ENCODE measurements at regions not wholly inside any gene's neighbourhood (a gene's known extent, or its start where the extent isn't known, plus 50 kb on each side); places are given as distances from the start of the nearest gene placed in this dataset.

DNA sequence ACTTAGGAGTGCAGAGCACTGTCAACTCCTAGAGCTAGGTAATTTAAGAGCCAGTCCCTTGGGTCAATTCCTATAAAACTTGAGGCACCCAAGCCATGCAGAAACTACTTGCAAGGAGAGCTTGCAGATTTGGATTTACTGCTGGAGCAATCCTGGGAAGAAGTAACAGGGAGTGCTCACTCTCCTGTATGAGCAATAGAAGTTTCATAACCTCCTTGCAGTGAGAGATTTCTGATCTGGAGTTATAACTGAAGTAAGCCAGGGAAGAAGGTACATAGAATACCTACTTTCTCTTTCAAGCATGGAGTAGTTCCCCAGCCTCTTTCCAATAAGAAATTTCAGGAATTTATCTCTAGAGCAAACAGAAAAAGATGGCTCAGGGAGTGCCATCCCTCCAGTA lies 650.1 kb upstream of the USP15 start:
- no peak overlapping the region for H3K27ac ChIP-seq (ENCODE audit: low read depth, low read length, poor library complexity, severe bottlenecking)
- H3K79me2 ChIP-seq (ENCODE audit: insufficient read depth, low read depth, low read length) = no peaks in the 10 kb centered on the region
- no peak for DNase-seq (ENCODE audit: low spot score)
- no TSS peak for BruUV-seq (replicated peaks)
- CTCF ChIA-PET (ENCODE audit: unreplicated experiment) = no interaction called here
- no peak overlapping the region for H3K4me3 ChIP-seq (ENCODE audit: low read depth, low read length, poor library complexity, severe bottlenecking)
- no peak for TF ChIP-seq EZH2phosphoT487 (IDR thresholded peaks at IDR 0.05; ENCODE audit: borderline replicate concordance, low read depth, low read length)
- no peak for TF ChIP-seq CTCF (conservative IDR thresholded peaks at IDR 0.05; ENCODE audit: low read length)
- H4K20me1 ChIP-seq (ENCODE audit: insufficient read depth, low read length) = no peaks in the 10 kb centered on the region
- intact Hi-C loops (cut with micrococcal nuclease; ENCODE audit: unreplicated experiment) = no loop called here
- H3K9me3 ChIP-seq (ENCODE audit: low read length) = no peaks in the 10 kb centered on the region
- H2AFZ ChIP-seq (ENCODE audit: low read length) = no peak overlapping the region
- H3K36me3 ChIP-seq (ENCODE audit: insufficient read depth, low read length) = no peaks in the 10 kb centered on the region
- POLR2A ChIA-PET = no interaction called here
- H3K9me2 ChIP-seq (ENCODE audit: insufficient read depth, low read length) = no peaks in the 10 kb centered on the region
- no peak overlapping the region for H3K4me2 ChIP-seq (ENCODE audit: low read length)
- no peaks in the 10 kb centered on the region for H3K4me1 ChIP-seq (ENCODE audit: insufficient read depth, low read length, poor library complexity, severe bottlenecking)

DNA sequence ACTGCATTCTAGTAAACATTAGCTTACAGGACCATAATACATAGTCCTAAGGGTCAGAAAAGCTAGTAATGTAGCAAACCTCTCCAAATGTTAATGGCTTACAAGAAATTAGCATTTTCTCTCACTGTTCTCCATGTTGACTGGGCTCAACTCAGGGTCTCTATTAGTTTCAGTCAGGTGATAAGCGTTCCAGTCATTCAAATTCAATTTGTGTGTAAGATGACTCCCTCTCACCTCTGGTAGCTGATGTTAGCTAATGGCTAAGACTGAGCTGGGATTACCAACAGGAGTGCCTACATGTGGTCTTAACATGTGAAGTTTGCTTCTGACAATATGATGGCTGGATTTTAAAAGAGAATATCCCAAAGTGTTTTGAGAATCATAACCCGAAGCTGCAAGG lies 630.5 kb upstream of the USP15 start:
- ChIA-PET POLR2A (interaction anchor here (0.9 to 1.0 kb wide), 2 partner anchors 34 to 71 kb away, joined by 3 to 4 read pairs; no protein-coding TSS in a partner anchor), CTCF (ENCODE audit: unreplicated experiment) (no interaction called here)
- Histone ChIP-seq H4K20me1 (ENCODE audit: insufficient read depth, low read length) (no peaks in the 10 kb centered on the region), H3K79me2 (ENCODE audit: insufficient read depth, low read depth, low read length) (no peaks in the 10 kb centered on the region), H3K4me2 (ENCODE audit: low read length) (no peak overlapping the region), H3K9me3 (ENCODE audit: low read length) (no peaks in the 10 kb centered on the region), H3K9me2 (ENCODE audit: insufficient read depth, low read length) (no peaks in the 10 kb centered on the region), H3K36me3 (ENCODE audit: insufficient read depth, low read length) (no peaks in the 10 kb centered on the region), H3K4me3 (ENCODE audit: low read depth, low read length, poor library complexity, severe bottlenecking) (no peak overlapping the region), H3K4me1 (ENCODE audit: insufficient read depth, low read length, poor library complexity, severe bottlenecking) (no peaks in the 10 kb centered on the region), H2AFZ (ENCODE audit: low read length) (no peak overlapping the region), H3K27ac (ENCODE audit: low read depth, low read length, poor library complexity, severe bottlenecking) (no peak overlapping the region)
- TF ChIP-seq CTCF (conservative IDR thresholded peaks at IDR 0.05; ENCODE audit: low read length) = no peak
- TF ChIP-seq EZH2phosphoT487 (IDR thresholded peaks at IDR 0.05; ENCODE audit: borderline replicate concordance, low read depth, low read length) = no peak
- no peak for DNase-seq (ENCODE audit: low spot score)
- intact Hi-C loops (cut with micrococcal nuclease; ENCODE audit: unreplicated experiment) = no loop called here
- no TSS peak for BruUV-seq (replicated peaks)

- no peaks in the 10 kb centered on the region for H3K4me1 ChIP-seq (ENCODE audit: insufficient read depth, low read length, poor library complexity, severe bottlenecking)
- ChIA-PET POLR2A (interaction anchor here (0.7 kb wide), 2 partner anchors 12 to 1076 kb away, joined by 3 read pairs; no protein-coding TSS in a partner anchor), CTCF (ENCODE audit: unreplicated experiment) (no interaction called here)
- H3K4me2 ChIP-seq (ENCODE audit: low read length) = no peak overlapping the region
- no peaks in the 10 kb centered on the region for H3K36me3 ChIP-seq (ENCODE audit: insufficient read depth, low read length)
- no peak for DNase-seq (ENCODE audit: low spot score)
- intact Hi-C loops (cut with micrococcal nuclease; ENCODE audit: unreplicated experiment) = no loop called here
- no peaks in the 10 kb centered on the region for H3K79me2 ChIP-seq (ENCODE audit: insufficient read depth, low read depth, low read length)
- no peaks in the 10 kb centered on the region for H4K20me1 ChIP-seq (ENCODE audit: insufficient read depth, low read length)
- no peak for TF ChIP-seq CTCF (conservative IDR thresholded peaks at IDR 0.05; ENCODE audit: low read length)
- no peak for TF ChIP-seq EZH2phosphoT487 (IDR thresholded peaks at IDR 0.05; ENCODE audit: borderline replicate concordance, low read depth, low read length)
- no peak overlapping the region for H3K27ac ChIP-seq (ENCODE audit: low read depth, low read length, poor library complexity, severe bottlenecking)
- no peak overlapping the region for H2AFZ ChIP-seq (ENCODE audit: low read length)
- BruUV-seq (replicated peaks) = no TSS peak
- no peak overlapping the region for H3K4me3 ChIP-seq (ENCODE audit: low read depth, low read length, poor library complexity, severe bottlenecking)
- H3K9me2 ChIP-seq (ENCODE audit: insufficient read depth, low read length) = no peaks in the 10 kb centered on the region
- H3K9me3 ChIP-seq (ENCODE audit: low read length) = no peaks in the 10 kb centered on the region
Observed at GRCh38 chr12:61646639-61647038, 613.6 kb upstream of the USP15 start.

All from OCI-LY7 (cell line).